DND-41 (cell line): ENCODE measurements at regions not wholly inside any gene's neighbourhood (a gene's known extent, or its start where the extent isn't known, plus 50 kb on each side); places are given as distances from the start of the nearest gene placed in this dataset.

Source experiments
- ATAC-seq: fragments of 200-7000 bp; cut with Tn5 transposase; 3 replicates; pipeline ENCODE4 v1.9.1; 2021; ENCODE audit warnings: low read depth; ENCODE audit not compliant: insufficient read depth
- DNase-seq: peaks from one replicate; pipeline ENCODE4 v3.0.0-alpha.2; 2020
- H2AFZ ChIP-seq: 2 replicates; pipeline ENCODE4 v1.6.0; 2012; ENCODE audit warnings: low read depth, low read length
- H3K27ac ChIP-seq: 2 replicates; pipeline ENCODE4 v1.5.1; 2012; ENCODE audit warnings: low read length, inconsistent platforms
- H3K27me3 ChIP-seq: fragments of 200-600 bp; sonication (generic); 2 replicates; pipeline ENCODE4 v1.6.0; 2012; ENCODE audit warnings: low read length, mild to moderate bottlenecking, inconsistent platforms; ENCODE audit not compliant: insufficient read depth, poor library complexity
- H3K36me3 ChIP-seq: 2 replicates; pipeline ENCODE4 v1.5.1; 2012; ENCODE audit warnings: low read length, inconsistent platforms; ENCODE audit not compliant: insufficient read depth
- H3K4me1 ChIP-seq: 2 replicates; pipeline ENCODE4 v1.5.1; 2012; ENCODE audit warnings: mild to moderate bottlenecking, low read length; ENCODE audit not compliant: insufficient read depth
- H3K4me2 ChIP-seq: 2 replicates; pipeline ENCODE4 v1.6.0; 2012; ENCODE audit warnings: mild to moderate bottlenecking, moderate library complexity, low read length, inconsistent platforms; ENCODE audit not compliant: insufficient read depth
- H3K4me3 ChIP-seq, 2 experiments: fragments of 200-600 bp in 1 of 2; shearing (Covaris generic) in 1 of 2; 2 replicates each; pipeline ENCODE4 v1.5.1; 2012 to 2016; ENCODE audit warnings: inconsistent platforms in 2 of 2, low read length in 2 of 2, mild to moderate bottlenecking in 2 of 2, low read depth in 1 of 2, moderate library complexity in 1 of 2
- H3K79me2 ChIP-seq: 2 replicates; pipeline ENCODE4 v1.6.0; 2012; ENCODE audit warnings: low read length, inconsistent platforms; ENCODE audit not compliant: insufficient read depth
- H3K9ac ChIP-seq: 2 replicates; pipeline ENCODE4 v1.6.0; 2012; ENCODE audit warnings: low read depth, mild to moderate bottlenecking, inconsistent platforms, low read length, moderate library complexity
- H3K9me3 ChIP-seq: 2 replicates; pipeline ENCODE4 v1.5.1; 2012; ENCODE audit warnings: low read length, moderate library complexity, mild to moderate bottlenecking, inconsistent platforms; ENCODE audit not compliant: insufficient read depth, severe bottlenecking
- H4K20me1 ChIP-seq: 2 replicates; pipeline ENCODE4 v1.6.0; 2012; ENCODE audit warnings: low read length; ENCODE audit not compliant: insufficient read depth
- CTCF ChIP-seq: IDR thresholded peaks from 2 replicates; pipeline ENCODE4 v1.5.1; 2012; ENCODE audit warnings: borderline replicate concordance, low read length, moderate library complexity, mild to moderate bottlenecking; ENCODE audit not compliant: poor library complexity, severe bottlenecking; ENCODE audit errors: extremely low read depth
- EZH2 ChIP-seq: IDR thresholded peaks from 3 replicates; pipeline ENCODE4 v1.6.1; 2012; ENCODE audit warnings: borderline replicate concordance, low read depth, mild to moderate bottlenecking, moderate library complexity, low read length, inconsistent platforms; ENCODE audit not compliant: severe bottlenecking

GRCh38 chr10:84993251-84994035, 665.1 kb downstream of the CCSER2 start:
- no peak for ATAC-seq
- Histone ChIP-seq H3K27me3 (no peaks in the 10 kb centered on the region), H3K27ac (no peak overlapping the region), H3K4me3 (no peak overlapping the region), H3K36me3 (no peaks in the 10 kb centered on the region), H3K4me1 (no peaks in the 10 kb centered on the region), H4K20me1 (no peaks in the 10 kb centered on the region), H3K9ac (no peak overlapping the region), H3K79me2 (no peaks in the 10 kb centered on the region), H3K4me2 (no peak overlapping the region), H3K9me3 (no peaks in the 10 kb centered on the region), H2AFZ (no peak overlapping the region)
- TF ChIP-seq CTCF (no peak), EZH2 (no peak)
- DNase-seq = no peak

GRCh38 chr10:84994722-84995121, 666.3 kb downstream of the CCSER2 start:
- DNase-seq = no peak
- Histone ChIP-seq H4K20me1 (no peaks in the 10 kb centered on the region), H3K79me2 (no peaks in the 10 kb centered on the region), H3K9me3 (no peaks in the 10 kb centered on the region), H3K4me3 (no peak overlapping the region), H2AFZ (no peak overlapping the region), H3K36me3 (no peaks in the 10 kb centered on the region), H3K27ac (no peak overlapping the region), H3K4me2 (no peak overlapping the region), H3K4me1 (no peaks in the 10 kb centered on the region), H3K27me3 (no peaks in the 10 kb centered on the region), H3K9ac (no peak overlapping the region)
- no peak for ATAC-seq
- no peak for TF ChIP-seq CTCF
- no peak for TF ChIP-seq EZH2

- no peak for ATAC-seq
- Histone ChIP-seq H2AFZ (no peak overlapping the region), H4K20me1 (no peaks in the 10 kb centered on the region), H3K9ac (no peak overlapping the region), H3K36me3 (no peaks in the 10 kb centered on the region), H3K4me1 (no peaks in the 10 kb centered on the region), H3K27ac (no peak overlapping the region), H3K27me3 (no peaks in the 10 kb centered on the region), H3K9me3 (no peaks in the 10 kb centered on the region), H3K4me2 (no peak overlapping the region), H3K79me2 (no peaks in the 10 kb centered on the region), H3K4me3 (no peak overlapping the region)
- DNase-seq = no peak
- TF ChIP-seq EZH2 (no peak), CTCF (no peak)
Measured at GRCh38 chr10:84996580-84996979, 668.2 kb downstream of the CCSER2 start.
